NCI-H774 (cell line): ENCODE measurements at regions not wholly inside any gene's neighbourhood (a gene's known extent, or its start where the extent isn't known, plus 50 kb on each side); places are given as distances from the start of the nearest gene placed in this dataset.

Experiments
- DNase-seq: peaks from one replicate; lab custom pipeline; 2025; lab: John Stamatoyannopoulos, UW

DNA sequence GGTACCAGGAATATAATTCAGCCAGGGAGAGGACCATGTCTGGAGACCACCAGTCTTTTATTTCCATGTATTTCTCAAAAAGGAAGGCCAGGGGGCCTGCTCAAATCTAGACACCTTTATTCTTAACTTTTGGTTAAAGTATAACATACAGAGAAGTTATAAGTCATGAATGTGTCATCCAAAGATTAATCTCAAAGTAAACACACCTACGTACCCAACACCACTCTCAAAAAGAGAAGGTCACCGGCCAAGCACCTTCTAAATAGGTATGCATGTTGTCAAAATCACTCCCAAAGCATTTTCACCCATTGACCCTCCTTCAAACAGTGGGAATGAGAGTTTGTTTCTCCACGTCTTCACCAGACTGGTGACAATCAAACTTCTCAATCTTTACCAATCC lies 60.0 kb upstream of the FZD10 start:
- DNase-seq, result no peak

DNA sequence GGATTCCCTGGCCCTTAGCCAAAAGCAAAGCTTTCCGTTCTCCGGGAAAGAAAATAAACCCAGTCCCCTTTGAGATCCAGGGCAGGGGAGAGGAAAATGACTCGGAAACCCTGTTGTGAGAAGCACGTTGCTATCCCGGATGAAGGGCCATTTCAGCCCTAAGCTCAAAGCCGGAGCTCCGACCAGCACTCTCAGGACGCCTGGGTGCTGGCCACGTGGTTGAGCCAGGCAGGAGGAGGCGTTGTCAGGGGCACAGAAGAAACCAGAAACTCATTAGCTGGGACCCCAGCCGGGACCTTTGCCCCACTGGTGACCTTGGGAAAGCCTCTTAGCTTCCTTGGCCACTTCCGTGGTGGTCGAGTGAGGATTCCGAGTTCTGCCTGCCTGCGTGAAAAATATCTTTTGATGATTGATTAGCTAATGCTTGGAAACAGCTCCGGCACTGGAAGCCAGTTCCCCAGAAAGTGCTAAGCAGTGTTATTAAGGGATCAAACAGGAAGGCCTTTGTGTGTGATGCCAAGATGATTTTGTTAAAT lies 57.6 kb upstream of the FZD10 start:
- no peak for DNase-seq

GRCh38 chr12:130109062-130109945 lies 53.0 kb upstream of the FZD10 start:
- DNase-seq, result no peak

DNA sequence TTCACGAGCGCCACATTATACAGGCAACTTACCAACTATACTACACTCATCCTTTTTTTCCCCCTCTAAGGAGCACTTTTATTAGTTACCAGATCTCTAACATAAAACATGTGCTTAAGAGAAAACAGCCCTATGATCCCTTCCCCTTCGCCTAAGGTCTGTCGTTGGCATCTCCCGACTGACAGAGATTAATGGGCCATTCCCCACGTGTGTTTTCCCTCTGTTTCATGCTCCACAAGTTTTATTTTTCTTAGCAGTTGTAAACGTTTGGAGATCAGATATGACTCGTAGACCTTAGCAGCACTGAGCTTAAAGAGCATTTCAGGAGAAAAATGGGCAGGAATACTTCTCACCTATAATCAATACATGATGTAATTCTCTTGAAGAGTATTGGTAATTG lies 51.4 kb upstream of the FZD10 start:
- DNase-seq, result no peak

GRCh38 chr12:130111965-130112496 lies 50.2 kb upstream of the FZD10 start:
- DNase-seq, result no peak
